Stimulated activated CD4-positive, alpha-beta T cell treated with anti-CD3 and anti-CD28 coated beads, Interleukin-12 subunit alpha, Interleukin-12 subunit beta, amount 100 ng/mL, for 48 hours (primary cell): ENCODE measurements at regions not wholly inside any gene's neighbourhood (a gene's known extent, or its start where the extent isn't known, plus 50 kb on each side); places are given as distances from the start of the nearest gene placed in this dataset.
"Not testable (repeated sequence)": the region's sequence is repeated elsewhere in the genome, so short reads cannot be mapped to it uniquely, and the experiment has no call there.

Experiments used
- DNase-seq, 3 donors: peaks; one replicate each; pipeline ENCODE4 v3.0.0-alpha.2; 2020; ENCODE audit warnings: low read depth in 2 of 3, low spot score in 1 of 3

- no peak for DNase-seq
Observed at GRCh38 chr1:117753232-117753631, 147.4 kb downstream of the TENT5C start.

DNA sequence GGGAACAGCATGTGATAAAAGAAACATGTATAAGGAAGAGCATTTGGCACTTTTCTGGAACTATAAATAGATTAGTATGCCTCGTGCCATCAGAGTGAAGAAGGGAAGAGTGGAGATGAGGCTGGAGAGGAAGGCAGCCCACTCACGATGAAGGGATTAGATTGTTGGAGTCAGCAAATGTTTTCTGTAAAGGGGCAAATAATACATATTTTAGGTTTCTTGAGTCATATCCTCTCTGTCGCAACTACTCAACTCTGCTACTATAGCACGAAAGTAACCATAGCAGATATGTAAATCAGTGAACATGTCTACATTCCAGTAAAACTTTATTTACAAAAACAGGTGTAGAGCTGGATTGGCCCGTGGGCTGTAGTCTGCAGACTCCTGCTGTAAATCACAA is 147.8 kb downstream of the TENT5C start:
- DNase-seq = no peak

- DNase-seq = peak in 2 of 3 donors; percentile 24 to 37
Observed at GRCh38 chr1:117754061-117754969, 148.5 kb downstream of the TENT5C start.

GRCh38 chr1:117757668-117758067 is 151.8 kb downstream of the TENT5C start:
- DNase-seq = no peak

DNA sequence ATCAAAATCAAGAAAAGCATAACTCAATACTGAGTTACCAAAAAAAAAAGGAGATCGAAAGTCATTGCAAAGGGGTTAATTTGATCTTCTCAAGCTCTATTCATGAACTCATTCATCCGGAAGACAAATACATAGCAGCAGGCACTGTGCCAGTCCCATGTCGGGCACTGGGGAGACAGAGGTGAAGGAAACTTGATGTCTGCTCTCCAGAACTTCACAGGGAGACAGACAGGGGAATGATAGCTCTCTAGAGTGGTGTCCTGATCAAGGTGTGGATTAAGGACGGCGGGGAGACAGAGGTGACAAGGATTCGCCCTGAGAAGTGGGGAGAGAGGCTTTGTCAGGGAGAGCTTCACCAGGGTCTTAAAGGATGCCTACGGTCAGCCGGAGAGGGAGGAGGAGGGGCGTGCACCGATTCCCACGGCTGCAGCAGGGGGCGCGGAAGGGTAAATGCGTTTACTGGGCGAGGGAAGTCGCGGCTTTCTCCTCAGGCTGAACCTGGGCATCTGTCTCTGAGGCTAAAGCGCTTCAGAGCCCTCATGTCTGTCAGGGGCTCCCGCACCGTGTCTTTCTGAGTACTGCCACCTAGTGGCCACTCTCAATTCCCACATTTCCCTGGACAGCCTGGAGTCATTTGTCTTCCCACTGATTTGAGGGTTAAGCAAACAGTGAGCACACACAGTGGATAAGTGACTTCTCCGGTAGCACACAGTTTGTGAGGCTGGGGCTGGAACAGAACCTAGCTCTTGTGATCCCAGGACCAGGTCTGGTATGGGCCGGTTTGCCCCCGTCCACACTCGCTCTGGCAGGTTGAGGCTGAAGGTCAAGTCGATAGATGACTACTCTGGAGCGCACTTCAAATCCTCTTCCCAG is 152.8 kb downstream of the TENT5C start:
- peak; percentile 45 to 59 (median 58) for DNase-seq

DNA sequence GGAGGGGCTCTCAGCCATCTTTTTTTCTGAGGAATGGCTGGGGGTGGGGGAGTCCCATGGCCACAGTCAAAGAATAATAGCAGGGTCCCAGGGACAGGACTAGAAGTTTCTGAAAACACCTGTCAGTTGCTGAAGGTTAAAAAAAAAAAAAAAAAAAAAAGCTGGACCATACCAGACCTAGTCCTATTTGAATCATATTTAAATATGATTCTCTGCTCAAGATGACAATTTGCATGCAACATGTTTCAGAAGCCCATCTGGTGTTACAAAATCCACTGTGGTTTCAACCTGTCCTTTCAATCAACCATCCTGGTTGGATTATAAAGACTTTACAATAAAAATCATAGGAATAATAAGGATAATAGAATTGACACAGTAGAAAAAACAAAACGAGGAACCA is 153.7 kb downstream of the TENT5C start:
- DNase-seq = no peak

DNA sequence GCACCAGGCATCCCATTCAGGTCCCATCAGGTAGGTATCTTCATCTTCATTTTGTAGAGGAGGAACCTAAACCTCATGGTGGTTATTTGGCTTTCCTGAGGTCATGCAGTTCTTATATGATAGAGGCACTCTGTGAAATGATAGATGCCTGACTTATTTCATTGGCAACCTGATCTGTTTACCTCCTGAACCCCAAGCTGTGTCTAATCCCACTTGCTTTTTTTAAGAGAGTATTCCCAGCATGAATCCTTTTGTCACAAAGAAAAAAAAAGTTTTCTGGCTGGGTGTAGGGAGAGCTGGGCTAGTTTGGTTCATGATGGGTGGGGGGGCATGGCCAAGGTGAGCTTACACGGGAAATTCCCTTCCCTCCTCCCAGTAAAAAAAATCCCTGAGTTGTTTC is 154.2 kb downstream of the TENT5C start:
- no peak for DNase-seq

- no peak for DNase-seq
Observed at GRCh38 chr1:117760485-117760884, 154.6 kb downstream of the TENT5C start.

GRCh38 chr1:117767756-117768155 is 161.7 kb downstream of the GDAP2 start:
- DNase-seq = not testable (repeated sequence)

DNA sequence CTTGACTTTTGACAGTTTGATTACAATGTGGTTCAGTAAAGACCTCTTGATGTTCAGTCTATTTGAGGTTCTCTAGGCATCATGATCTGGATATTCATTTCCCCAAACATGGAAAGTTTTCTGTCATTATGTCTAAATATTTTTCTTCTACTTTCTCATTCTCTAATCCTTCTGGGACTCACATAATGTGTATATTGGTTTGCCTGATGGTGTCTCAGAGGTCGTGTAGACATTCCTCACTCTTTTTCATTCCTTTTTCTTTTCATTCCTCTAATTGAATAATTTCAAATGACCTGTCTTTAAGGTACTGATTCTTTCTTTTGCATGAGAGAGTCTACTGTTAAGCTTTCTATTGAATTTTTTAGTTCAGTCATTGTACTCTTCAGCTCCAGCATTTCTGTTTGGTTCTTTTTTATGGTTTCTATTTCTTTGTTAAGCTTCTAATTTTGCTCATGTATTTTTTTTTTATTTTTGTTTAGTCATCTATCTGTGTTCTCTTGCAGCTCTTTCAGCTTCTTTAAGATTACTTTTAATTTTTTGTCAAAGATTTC is 158.4 kb downstream of the GDAP2 start:
- DNase-seq = no peak

GRCh38 chr1:117779364-117779763 is 150.1 kb downstream of the GDAP2 start:
- DNase-seq = no peak

GRCh38 chr1:117780687-117781475 is 148.5 kb downstream of the GDAP2 start:
- no peak for DNase-seq

- no peak for DNase-seq
Observed at GRCh38 chr1:117782056-117782455, 147.4 kb downstream of the GDAP2 start.

- DNase-seq = no peak
Observed at GRCh38 chr1:117783606-117784396, 145.6 kb downstream of the GDAP2 start.

DNA sequence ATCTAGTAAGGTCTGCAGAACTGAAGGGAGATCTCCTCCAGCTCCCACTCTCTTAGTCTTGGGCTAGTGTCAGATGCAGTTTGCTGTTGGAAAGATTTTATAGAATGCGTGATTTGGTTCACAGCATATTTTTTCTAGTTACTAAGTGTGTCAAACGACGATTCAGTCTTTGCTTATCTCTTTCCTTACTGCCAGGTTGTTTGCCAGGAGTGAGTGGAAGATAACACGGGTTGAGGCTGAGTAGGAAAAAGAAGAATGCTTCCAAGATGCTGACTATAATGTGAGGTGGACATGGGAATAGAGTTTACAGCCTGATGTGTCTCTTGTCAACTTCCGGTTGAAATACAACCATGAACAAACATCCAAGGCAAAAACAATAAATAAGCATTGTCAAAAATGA is 141.4 kb downstream of the GDAP2 start:
- no peak for DNase-seq

GRCh38 chr1:117793413-117793812 is 136.0 kb downstream of the GDAP2 start:
- DNase-seq = no peak

DNA sequence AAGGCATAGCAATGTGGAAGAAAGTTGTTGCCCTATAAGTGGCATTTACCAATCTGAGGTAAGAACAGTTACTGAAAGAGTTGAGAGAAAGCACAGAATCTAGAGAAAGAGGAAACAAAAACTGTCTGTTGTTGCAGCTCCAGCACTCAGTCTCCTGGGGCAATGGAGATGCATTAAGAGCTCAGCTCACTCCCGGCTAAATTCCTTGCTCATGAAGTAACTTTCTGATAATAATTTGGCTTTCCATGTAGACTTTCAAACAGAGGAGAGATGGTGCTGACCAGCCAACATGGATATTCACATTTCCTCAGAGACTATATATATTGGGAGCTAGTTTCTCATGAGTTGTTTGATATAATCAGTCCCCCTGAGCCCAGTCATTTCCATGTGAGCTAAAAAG is 135.3 kb downstream of the GDAP2 start:
- DNase-seq = no peak

DNA sequence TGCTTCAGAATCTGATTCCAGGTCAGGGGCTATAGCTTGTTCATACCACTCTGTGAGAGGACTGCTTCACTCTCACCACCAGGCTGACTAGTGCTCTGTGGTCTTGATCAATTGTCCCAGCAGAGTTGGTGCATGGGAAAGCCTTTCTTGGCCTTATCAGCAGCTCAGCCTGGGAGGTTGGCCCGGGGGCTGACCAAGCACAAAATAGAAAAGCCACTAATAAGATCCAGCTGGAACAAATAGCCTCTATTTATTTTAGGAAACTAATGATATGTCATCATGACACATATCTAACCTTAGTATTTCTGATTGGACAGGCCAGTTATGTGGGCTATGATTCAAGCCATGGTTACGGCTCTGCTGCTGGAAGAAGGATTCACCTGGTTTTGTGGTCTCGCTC is 134.2 kb downstream of the GDAP2 start:
- DNase-seq = no peak

- no peak for DNase-seq
Observed at GRCh38 chr1:117795792-117796191, 133.6 kb downstream of the GDAP2 start.

- DNase-seq = no peak
Observed at GRCh38 chr1:117796226-117796625, 133.2 kb downstream of the GDAP2 start.
